Right hindlimb (tissue), 1 donor: ENCODE measurements at regions not wholly inside any gene's neighbourhood (a gene's known extent, or its start where the extent isn't known, plus 50 kb on each side); places are given as distances from the start of the nearest gene placed in this dataset.
"Not testable (repeated sequence)": the region's sequence is repeated elsewhere in the genome, so short reads cannot be mapped to it uniquely, and the experiment has no call there.

Source experiments
- DNase-seq: peaks from one replicate; pipeline ENCODE4 v3.0.0-alpha.2; 2018

DNA sequence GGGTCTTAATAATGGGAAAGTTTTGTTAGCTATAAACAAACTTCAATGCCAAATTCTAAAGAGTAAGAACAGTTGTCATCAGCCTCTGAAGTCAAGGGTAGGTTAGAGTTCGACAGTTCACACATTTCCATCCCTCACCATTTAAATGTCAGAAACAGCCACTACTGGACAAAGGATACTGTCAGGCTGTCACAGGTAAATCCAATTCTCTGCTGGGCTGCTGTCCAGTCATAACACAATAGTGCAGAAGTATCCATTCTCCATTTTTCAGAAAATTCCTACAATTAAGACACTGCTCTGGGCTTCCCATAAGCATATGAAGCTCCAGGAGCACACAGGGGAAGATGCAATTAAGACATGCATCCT is 221.4 kb downstream of the RPS29 start:
- DNase-seq, result no peak

- DNase-seq, result no peak
These were observed 222.1 kb downstream of the RPS29 start for GRCh38 chr14:49363821-49364751.

DNA sequence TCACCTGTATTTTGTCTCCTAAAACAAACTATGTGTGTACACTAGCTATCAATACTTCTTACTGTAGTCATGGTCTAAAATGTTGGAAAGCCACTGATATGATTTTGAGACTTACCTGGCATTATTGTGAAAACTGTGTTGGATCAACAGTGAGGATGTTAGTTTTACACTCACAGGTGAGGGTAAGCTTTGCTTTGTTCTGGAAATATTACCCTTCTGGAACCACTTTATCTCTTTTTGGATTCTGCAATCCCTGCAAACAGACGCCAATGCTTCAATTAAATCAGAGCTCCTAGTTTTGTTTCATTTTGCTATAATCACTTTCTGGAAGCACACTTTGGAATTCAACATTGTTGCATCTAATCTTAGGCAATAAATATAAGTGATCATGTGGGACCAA is 223.3 kb downstream of the RPS29 start:
- DNase-seq, result no peak

DNA sequence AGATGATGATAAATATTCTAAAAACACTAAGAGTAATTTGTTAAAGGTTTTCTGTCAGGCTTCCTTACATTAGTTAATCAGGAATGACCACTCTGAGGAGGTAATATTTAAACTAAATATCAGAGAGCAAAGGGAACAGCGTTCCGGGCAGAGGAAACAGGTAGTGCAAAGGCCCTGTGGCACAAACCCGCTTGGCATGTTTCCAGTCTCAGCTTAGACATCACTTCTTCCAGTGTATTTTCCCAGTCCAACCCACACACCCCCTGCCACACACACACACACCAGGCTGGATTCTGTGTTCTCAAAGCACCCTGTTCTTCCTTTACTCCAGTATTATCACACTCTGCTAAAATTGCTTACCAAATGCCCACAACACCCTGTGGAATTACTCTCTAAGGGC is 247.1 kb downstream of the RPS29 start:
- no peak for DNase-seq

- DNase-seq, result no peak
These were observed 266.4 kb downstream of the RPS29 start for GRCh38 chr14:49319810-49320209.

- no peak for DNase-seq
These were observed 270.6 kb downstream of the RPS29 start for GRCh38 chr14:49315570-49315969.

GRCh38 chr14:49314737-49315136 is 271.4 kb downstream of the RPS29 start:
- DNase-seq, result no peak

- no peak for DNase-seq
These were observed 273.1 kb downstream of the RPS29 start for GRCh38 chr14:49313108-49313507.

DNA sequence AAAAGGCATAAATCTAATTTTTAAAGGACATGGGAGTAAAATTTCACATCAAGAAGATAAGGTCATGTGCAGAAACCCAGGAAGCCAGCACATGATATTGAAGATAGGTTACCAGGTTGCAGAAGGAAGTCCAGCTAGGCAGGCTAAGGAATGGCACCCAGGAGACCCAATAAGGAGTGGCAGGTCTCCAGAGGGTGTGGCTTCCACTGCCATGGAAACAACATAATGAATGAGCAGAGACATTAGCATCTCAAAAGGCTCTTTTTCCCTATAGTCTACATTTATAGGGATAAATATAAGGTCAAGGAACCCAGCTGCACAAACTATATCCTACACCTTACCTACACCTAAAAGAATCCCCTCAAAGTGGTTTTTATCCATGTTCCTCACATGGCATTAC is 275.9 kb downstream of the RPS29 start:
- no peak for DNase-seq

DNA sequence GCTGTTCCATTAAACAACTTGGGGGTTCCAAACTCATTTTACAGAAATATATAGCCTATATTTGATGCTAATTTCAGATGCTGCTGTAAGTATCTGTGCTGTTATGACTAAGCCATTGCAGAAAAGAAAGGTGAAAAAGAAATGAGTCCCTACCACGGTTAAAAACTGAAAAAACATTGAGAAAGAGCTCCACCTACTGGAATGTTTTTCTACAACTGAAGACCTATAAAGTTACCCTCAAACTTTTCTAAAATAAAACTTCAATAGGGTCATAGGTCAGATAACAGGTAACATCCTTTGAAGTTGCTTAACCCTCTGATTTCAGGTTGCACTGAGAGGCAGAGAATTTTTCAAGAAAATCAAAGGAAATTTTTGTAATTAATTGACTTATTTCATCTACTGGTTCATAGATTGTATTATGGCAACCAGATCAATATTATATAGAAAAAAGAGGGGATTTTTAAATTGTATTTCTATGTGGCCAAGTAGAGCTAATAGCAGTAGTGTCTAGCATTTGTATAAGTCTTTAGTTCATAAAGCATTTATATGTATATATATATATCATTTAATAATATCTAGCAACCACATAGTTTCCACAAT is 279.9 kb downstream of the RPS29 start:
- DNase-seq, result no peak

DNA sequence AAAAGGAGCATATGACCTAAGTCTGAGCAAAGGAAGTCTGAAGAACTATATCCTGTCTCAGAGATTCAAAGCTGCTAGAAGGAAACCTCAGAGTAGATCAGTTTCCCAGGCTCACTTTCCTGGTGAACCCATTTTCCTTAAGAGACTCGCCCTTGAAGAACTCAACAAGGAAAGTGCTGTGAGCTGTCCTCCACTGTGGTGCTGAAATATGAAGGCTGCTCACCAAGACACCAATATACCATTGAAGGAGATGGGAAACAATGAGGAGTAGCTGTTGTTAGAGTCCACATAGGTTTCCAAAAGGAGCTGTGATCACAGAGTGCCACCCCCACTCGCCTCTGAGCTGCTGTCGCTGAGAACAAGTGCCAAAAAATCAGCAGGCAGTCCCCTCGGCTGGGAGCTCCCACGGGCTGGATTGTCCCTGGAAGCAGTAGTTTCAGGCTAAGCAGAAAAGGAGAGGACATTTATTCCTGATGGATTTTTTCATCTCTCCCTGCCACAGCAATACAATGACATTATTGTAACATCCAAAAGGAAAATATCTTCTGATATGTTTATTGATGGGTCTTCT is 282.1 kb downstream of the RPS29 start:
- peak; percentile 71 for DNase-seq

GRCh38 chr14:49297102-49297501 is 289.1 kb downstream of the RPS29 start:
- DNase-seq, result no peak

DNA sequence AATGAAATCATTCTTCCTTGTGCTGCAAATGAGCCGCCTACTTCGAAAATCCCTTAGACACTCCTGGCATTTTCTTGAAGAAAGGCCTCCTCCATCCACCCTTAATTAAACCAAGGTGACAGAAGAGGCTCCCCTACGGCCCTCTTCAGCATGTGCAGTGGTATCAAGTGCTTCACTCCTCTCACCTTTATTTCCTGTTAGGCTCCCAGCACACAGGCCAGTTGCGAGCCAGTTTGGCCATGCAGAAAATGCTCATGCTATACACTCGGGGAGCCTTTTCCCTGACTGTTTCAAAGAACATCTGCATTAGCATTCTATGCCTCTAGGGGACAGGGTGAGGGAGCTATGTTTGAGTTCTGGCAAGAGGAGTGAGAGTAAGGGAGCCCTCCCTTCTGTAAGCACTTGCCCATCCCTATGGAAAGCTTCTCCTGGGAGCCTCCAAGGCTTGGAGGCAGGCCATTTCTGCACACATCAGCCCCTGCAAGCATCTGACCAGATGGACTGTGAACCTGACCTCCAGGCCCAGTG is 291.5 kb downstream of the RPS29 start:
- DNase-seq, result no peak

- DNase-seq, result no peak
These were observed 299.2 kb downstream of the RPS29 start for GRCh38 chr14:49287004-49287403.

DNA sequence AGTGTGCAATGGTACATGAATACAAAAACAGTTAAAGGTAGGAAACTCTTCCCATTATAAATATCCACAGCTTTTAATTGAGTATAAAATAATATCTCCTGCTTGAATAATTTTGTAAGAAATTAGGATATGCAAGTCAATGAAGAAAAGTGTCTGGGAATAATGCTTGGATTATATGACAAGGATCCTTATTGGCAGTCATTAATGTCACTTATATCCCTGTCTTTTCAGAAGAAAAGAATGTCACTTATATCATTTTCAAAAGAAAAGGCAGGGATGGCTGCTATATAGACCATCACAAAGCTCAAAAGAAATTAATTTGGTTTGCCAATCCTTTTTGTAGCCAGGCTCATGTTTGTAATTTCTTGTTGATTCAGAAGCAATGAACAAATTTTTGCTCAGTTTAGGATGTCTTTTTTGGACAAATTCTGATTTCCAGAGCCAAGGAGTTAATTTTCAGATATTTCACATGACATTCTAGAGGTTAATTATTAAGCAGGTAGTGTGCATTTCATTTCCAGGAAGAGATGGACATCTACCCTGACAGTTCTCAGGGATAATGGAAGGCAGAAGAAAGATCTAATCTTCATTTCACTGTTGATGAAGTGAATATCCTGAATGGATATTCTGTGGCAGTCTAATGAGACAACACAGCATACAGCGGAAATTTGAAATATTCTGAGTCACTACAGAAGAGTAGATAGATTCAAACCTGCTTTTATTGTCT is 299.8 kb downstream of the RPS29 start:
- no peak for DNase-seq

- DNase-seq, result no peak
These were observed 305.6 kb downstream of the RPS29 start for GRCh38 chr14:49280566-49280965.

DNA sequence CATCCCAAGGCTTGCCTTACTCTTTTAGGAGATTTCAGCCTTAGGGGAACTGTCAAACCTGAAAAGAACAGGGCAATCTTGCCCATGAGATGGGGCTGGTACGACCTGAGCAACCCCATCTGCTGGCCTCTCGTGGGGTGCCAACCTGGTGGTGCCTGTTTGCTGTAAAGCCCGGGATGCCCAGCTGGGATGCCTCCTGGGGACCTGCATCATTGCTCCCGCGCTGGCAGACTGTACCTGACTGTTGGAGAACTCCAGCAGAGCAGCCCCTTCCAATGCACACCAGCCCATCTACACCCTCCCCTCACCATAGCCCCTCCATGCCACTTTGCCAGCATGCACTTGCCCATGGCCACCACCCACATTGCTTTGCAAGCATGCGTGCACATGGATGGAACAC is 335.7 kb downstream of the RPS29 start:
- DNase-seq, result no peak

DNA sequence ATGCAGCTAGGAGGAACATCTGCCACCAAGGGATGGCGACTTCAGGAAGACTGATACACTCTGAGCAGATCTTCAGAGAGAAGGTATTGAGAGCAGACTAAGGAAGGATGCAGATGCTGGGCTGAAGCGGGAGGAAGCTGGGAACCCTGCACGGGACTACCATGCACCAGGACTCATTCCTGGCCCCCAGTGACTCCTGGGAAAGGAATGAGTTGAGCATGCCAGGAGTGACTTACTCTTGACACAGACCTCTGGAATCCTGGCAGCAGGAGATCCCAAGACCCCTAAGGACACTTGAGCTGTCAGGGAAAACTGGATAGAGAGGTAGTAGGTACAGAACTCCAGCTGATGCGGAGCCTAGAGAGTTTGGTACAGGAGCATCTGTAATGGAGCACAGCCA is 336.1 kb downstream of the RPS29 start:
- DNase-seq, result no peak

GRCh38 chr14:49249022-49249421 is 337.2 kb downstream of the RPS29 start:
- DNase-seq, result no peak

DNA sequence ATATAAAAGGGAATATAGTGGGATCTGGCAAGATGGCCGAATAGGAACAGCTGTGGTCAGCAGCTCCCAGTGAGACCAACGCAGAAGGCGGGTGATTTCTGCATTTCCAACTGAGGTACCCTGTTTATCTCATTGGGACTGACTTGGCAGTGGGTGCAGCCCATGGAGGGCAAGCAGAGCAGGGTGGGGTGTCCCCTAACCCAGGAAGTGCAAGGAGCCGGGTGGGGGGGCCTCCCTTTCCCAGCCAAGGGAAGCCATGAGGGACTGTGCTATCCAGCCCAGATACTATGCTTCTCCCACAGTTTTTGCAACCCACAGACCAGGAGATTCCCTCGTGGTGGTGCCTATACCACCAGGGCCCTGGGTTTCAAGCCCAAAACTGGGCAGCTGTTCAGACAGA is 342.4 kb downstream of the RPS29 start:
- not testable (repeated sequence) for DNase-seq

GRCh38 chr14:49240383-49240782 is 345.8 kb downstream of the RPS29 start:
- no peak for DNase-seq

DNA sequence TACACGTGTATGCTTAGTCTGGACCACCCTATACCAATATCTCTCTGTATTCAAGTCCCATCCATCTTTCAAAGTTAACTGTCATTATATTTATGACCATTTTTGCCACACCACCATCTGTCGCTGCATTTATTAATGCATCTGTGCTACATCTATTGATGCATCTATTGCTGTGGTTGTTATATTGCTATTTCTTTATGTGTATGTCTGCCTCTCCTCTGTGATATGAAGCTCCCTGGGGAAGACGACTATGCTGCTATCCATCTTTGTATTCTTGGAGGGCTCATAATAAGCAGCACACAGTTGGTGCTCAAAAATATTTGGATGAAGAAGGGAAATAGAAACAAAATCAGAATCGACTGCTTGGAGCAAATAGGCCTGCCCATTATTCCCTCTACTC is 357.6 kb downstream of the RPS29 start:
- no peak for DNase-seq

DNA sequence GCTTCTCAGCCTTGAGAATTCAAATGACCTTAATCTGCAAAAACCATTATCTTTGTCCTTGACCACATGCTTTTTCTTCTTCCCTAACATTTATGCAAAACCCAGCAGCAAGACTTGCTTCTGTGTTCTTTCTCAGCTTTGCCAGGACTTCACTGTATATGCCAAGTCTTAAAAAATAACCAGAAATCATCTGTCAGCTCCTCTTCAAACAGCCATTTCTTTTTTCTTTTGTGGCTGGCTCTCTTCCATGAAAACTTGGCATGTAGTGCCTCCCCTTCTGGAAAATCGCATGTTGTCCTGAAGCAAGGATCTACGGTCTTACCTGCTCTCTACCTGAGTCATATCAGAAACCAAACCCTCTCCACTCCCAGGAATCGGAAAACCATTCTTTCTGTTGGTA is 364.9 kb downstream of the RPS29 start:
- no peak for DNase-seq
